Sigmoid colon (tissue), 6 donors: ENCODE measurements at regions not wholly inside any gene's neighbourhood (a gene's known extent, or its start where the extent isn't known, plus 50 kb on each side); places are given as distances from the start of the nearest gene placed in this dataset.

ENCODE experiments used
- DNase-seq: peaks from one replicate; pipeline ENCODE4 v3.0.0-alpha.2; 2019
- H3K27ac ChIP-seq, 4 donors: fragments of 200-600 bp; sonication (generic); one replicate each; pipeline ENCODE4 v1.5.1; 2016 to 2019; ENCODE audit warnings: mild to moderate bottlenecking in 1 of 4
- H3K27me3 ChIP-seq, 3 donors: fragments of 200-600 bp; sonication (generic); one replicate each; pipeline ENCODE4 v1.5.1; 2019; ENCODE audit warnings: mild to moderate bottlenecking in 1 of 3
- H3K36me3 ChIP-seq, 4 donors: fragments of 200-600 bp; sonication (generic); one replicate each; pipeline ENCODE4 v1.5.1; 2016 to 2019
- H3K4me1 ChIP-seq, 4 donors: fragments of 200-600 bp; sonication (generic); one replicate each; pipeline ENCODE4 v1.5.1; 2017 to 2019
- H3K4me3 ChIP-seq, 4 donors: fragments of 200-600 bp; sonication (generic); one replicate each; pipeline ENCODE4 v1.5.1; 2017 to 2019; ENCODE audit warnings: mild to moderate bottlenecking in 2 of 4, moderate library complexity in 1 of 4
- H3K9me3 ChIP-seq, 4 donors: fragments of 200-600 bp in 3 of 4; sonication (generic) in 3 of 4; one replicate each; pipeline versions ENCODE4 v1.5.1 to v1.6.1; 2013 to 2019
- EP300 ChIP-seq, 4 donors: sonication (generic); formaldehyde crosslinking; IDR thresholded peaks; one replicate each; pipeline ENCODE4 v1.6.1; 2017; ENCODE audit warnings: antibody characterized with exemption in 4 of 4
- POLR2A ChIP-seq, 2 donors: fragments of 450-650 bp; IDR thresholded peaks; one replicate each; pipeline ENCODE4 v1.6.1; 2016; ENCODE audit warnings: antibody characterized with exemption in 2 of 2, mild to moderate bottlenecking in 2 of 2, moderate library complexity in 2 of 2
- POLR2AphosphoS5 ChIP-seq, 4 donors: sonication (generic); formaldehyde crosslinking; IDR thresholded peaks; one replicate each; pipeline ENCODE4 v1.6.1; 2017; ENCODE audit warnings: antibody characterized with exemption in 4 of 4
- WGBS, 2 donors: extraction: QIAGEN DNeasy Blood & Tissue Kit; methylation state at CpG; one replicate each; pipeline ENCODE4 v1.1.7; 2013; 5-methylcytosine and 5-hydroxymethylcytosine counted together
- intact Hi-C: fragments of 100-400 bp; cut with DNase I; formaldehyde crosslinking; loops from one replicate; pipeline ENCODE4 v1.15.1; 2023
- TF ChIP-seq, protein P1 (sequence below), 4 experiments: fragments of 450-650 bp in 3 of 4; fragments of 200-600 bp in 1 of 4; IDR thresholded peaks; one replicate each; pipeline ENCODE4 v1.5.1; 2016 to 2019; ENCODE audit warnings: antibody characterized with exemption in 4 of 4, mild to moderate bottlenecking in 3 of 4, moderate library complexity in 2 of 4
- donor health status: healthy with polysubstance abuse.
- donor health status: healthy.

DNA sequence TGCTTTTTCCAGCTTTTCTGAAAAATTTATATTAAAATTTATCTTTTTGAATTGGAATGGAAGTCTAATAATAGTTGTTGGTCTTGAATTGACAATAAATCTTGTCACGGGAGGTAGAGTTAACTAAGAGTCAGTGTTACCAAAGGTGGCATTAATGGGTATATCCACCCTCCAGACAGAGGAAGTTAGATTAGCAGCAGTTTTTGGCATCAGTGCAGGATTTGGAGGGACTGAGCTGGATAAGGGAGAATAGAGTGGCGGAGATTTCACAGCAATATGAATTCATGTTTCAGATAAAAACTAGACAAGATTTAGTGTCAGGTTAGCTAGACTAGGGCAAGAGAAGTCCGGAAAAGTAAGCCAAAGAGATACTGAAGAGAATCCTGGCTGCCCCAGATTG, 201.3 kb upstream of the ZBTB20 start:
- no peak for DNase-seq
- no peak for TF ChIP-seq POLR2AphosphoS5 (IDR thresholded peaks at IDR 0.05)
- TF ChIP-seq POLR2A (IDR thresholded peaks at IDR 0.05): no peak
- no peak for TF ChIP-seq EP300 (IDR thresholded peaks at IDR 0.05)
- TF ChIP-seq, protein P1, sequence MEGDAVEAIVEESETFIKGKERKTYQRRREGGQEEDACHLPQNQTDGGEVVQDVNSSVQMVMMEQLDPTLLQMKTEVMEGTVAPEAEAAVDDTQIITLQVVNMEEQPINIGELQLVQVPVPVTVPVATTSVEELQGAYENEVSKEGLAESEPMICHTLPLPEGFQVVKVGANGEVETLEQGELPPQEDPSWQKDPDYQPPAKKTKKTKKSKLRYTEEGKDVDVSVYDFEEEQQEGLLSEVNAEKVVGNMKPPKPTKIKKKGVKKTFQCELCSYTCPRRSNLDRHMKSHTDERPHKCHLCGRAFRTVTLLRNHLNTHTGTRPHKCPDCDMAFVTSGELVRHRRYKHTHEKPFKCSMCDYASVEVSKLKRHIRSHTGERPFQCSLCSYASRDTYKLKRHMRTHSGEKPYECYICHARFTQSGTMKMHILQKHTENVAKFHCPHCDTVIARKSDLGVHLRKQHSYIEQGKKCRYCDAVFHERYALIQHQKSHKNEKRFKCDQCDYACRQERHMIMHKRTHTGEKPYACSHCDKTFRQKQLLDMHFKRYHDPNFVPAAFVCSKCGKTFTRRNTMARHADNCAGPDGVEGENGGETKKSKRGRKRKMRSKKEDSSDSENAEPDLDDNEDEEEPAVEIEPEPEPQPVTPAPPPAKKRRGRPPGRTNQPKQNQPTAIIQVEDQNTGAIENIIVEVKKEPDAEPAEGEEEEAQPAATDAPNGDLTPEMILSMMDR (IDR thresholded peaks at IDR 0.05): no peak
- H3K9me3 ChIP-seq: no peaks in the 10 kb centered on the region

DNA sequence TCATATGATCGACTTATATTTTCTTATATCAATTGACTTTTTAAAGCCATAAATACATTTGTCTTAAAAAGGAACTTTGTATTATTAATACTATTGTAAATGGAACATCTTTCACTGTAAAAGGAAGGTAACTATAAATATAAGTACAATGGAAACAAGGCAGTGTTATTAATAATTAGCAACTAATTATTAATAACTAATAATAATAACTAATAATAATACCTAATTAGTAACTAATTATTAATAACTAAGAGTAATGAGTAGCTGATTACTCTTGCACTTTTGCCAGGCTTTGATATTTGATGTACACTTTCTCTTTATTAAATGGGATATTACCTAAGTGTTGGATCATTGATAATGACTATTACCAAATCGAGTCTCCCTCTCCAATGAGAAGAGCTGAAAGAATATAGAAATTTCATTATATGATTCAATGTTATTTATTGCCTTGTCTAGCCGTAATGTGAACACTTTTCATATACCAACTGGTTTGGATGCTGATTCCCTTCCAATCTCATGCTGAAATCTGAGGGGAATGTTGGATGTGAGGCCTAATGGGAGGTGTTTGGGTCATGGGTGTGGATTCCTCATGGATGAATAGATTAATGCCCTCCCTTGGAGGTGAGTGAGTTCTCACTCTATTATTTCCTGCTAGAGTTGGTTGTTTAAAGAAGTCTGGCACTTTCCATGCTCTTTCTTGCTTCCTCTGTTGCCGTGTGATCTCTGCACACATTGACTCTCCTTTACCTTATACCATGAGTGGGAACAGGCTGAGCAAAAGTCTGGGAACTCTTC, 202.1 kb upstream of the ZBTB20 start:
- Histone ChIP-seq H3K4me3 (no peak overlapping the region), H3K27ac (no peak overlapping the region), H3K9me3 (no peaks in the 10 kb centered on the region), H3K27me3 (no peaks in the 10 kb centered on the region), H3K36me3 (no peaks in the 10 kb centered on the region), H3K4me1 (no peaks in the 10 kb centered on the region)
- TF ChIP-seq POLR2AphosphoS5 (IDR thresholded peaks at IDR 0.05): no peak
- no peak for TF ChIP-seq EP300 (IDR thresholded peaks at IDR 0.05)
- TF ChIP-seq, protein P1 (IDR thresholded peaks at IDR 0.05): no peak
- 81 to 86% methylated on average over 4 of the region's 4 CpGs for WGBS, 2 donors
- DNase-seq: no peak
- intact Hi-C loops: no loop called here

More for the DNA sequence above, 201.3 kb upstream of the ZBTB20 start:
- Histone ChIP-seq H3K27me3 (no peaks in the 10 kb centered on the region), H3K4me3 (no peak overlapping the region), H3K4me1 (no peaks in the 10 kb centered on the region), H3K27ac (no peak overlapping the region), H3K36me3 (no peaks in the 10 kb centered on the region)
- intact Hi-C loops: no loop called here
- 74 to 84% methylated on average over 3 of the region's 3 CpGs for WGBS, 2 donors

DNA sequence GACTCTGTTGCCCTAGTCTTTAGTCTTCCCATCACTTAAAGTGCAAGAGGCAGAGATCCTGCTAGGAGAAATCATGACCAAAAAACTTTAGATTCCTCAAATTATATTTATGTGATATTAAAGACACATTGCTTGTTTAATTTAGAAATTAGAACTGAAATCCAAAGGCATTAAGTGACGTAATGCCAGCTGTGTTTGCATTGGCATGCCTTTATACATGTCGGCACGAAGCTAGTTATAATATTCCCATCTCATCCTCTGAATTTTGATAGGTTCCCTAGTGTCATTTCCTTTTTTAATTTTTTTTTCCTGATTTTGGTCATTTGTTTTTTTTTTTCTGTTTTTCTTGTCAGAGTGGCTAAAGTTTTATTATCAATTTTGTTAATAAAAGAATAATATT, 203.5 kb upstream of the ZBTB20 start:
- no peaks in the 10 kb centered on the region for H3K9me3 ChIP-seq
- H3K36me3 ChIP-seq: no peaks in the 10 kb centered on the region
- intact Hi-C loops: no loop called here
- WGBS, 2 donors: 66 to 84% methylated on average over 3 of the region's 3 CpGs
- H3K4me3 ChIP-seq: no peak overlapping the region
- H3K27me3 ChIP-seq: no peaks in the 10 kb centered on the region
- H3K27ac ChIP-seq: no peak overlapping the region
- TF ChIP-seq POLR2A (IDR thresholded peaks at IDR 0.05): no peak
- TF ChIP-seq POLR2AphosphoS5 (IDR thresholded peaks at IDR 0.05): no peak
- TF ChIP-seq, protein P1 (IDR thresholded peaks at IDR 0.05): no peak
- TF ChIP-seq EP300 (IDR thresholded peaks at IDR 0.05): no peak
- H3K4me1 ChIP-seq: no peaks in the 10 kb centered on the region
- no peak for DNase-seq

GRCh38 chr3:115351193-115351592, 204.1 kb upstream of the ZBTB20 start:
- Histone ChIP-seq H3K9me3 (no peaks in the 10 kb centered on the region), H3K27me3 (no peaks in the 10 kb centered on the region), H3K4me1 (no peaks in the 10 kb centered on the region), H3K4me3 (no peak overlapping the region), H3K36me3 (no peaks in the 10 kb centered on the region), H3K27ac (no peak overlapping the region)
- intact Hi-C loops: no loop called here
- TF ChIP-seq EP300 (IDR thresholded peaks at IDR 0.05): no peak
- TF ChIP-seq POLR2AphosphoS5 (IDR thresholded peaks at IDR 0.05): no peak
- TF ChIP-seq, protein P1 (IDR thresholded peaks at IDR 0.05): no peak
- no peak for TF ChIP-seq POLR2A (IDR thresholded peaks at IDR 0.05)
- whole genome bisulfite sequencing, 2 donors: 77 to 82% methylated on average over 4 of the region's 4 CpGs
- DNase-seq: no peak

DNA sequence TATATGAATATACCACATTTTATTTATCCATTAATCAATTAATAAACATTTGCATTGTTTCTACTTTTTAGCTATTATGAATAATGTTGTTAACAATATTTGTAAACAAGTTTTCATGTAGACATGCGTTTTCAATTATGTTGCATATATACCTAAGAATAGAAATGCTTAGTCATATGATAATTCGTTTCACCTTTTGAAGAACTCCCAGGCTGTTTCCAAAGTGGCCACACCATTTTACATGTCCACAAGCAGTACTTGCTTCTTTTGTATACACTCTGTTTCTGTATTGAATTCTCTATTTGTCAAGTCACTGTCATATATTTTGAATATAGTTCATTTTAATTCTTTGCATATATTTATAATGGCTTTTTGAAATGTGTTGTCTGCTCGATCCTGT, 206.9 kb upstream of the ZBTB20 start:
- H3K4me3 ChIP-seq: no peak overlapping the region
- DNase-seq: no peak
- WGBS, 2 donors: 82 to 89% methylated on average over 3 of the region's 3 CpGs
- no peaks in the 10 kb centered on the region for H3K36me3 ChIP-seq
- TF ChIP-seq POLR2A (IDR thresholded peaks at IDR 0.05): no peak
- TF ChIP-seq, protein P1 (IDR thresholded peaks at IDR 0.05): no peak
- no peak for TF ChIP-seq EP300 (IDR thresholded peaks at IDR 0.05)
- no peak for TF ChIP-seq POLR2AphosphoS5 (IDR thresholded peaks at IDR 0.05)
- no peaks in the 10 kb centered on the region for H3K4me1 ChIP-seq
- intact Hi-C loops: no loop called here
- no peak overlapping the region for H3K27ac ChIP-seq
- no peaks in the 10 kb centered on the region for H3K27me3 ChIP-seq
- H3K9me3 ChIP-seq: no peaks in the 10 kb centered on the region
